HL-60 (cell line): ENCODE measurements at regions not wholly inside any gene's neighbourhood (a gene's known extent, or its start where the extent isn't known, plus 50 kb on each side); places are given as distances from the start of the nearest gene placed in this dataset.

ENCODE experiments used
- DNase-seq, 2 experiments: peaks; one replicate each; pipeline ENCODE4 v3.0.0-alpha.2; 2010 to 2020; ENCODE audit warnings: low read depth in 1 of 2, low spot score in 1 of 2
- H3K27ac ChIP-seq: fragments of 250-450 bp; sonication (Bioruptor Pico); replicated peaks from 2 replicates; pipeline ENCODE4 v1.5.1; 2020; ENCODE audit warnings: mild to moderate bottlenecking, moderate library complexity
- H3K27me3 ChIP-seq: fragments of 250-450 bp; sonication (Bioruptor Pico); 2 replicates; pipeline ENCODE4 v1.5.1; 2021; ENCODE audit warnings: mild to moderate bottlenecking, moderate library complexity; ENCODE audit not compliant: insufficient read depth, poor library complexity, severe bottlenecking
- H3K4me3 ChIP-seq: replicated peaks from 2 replicates; pipeline ENCODE4 v1.5.1; 2011; ENCODE audit warnings: mild to moderate bottlenecking, control low read depth, low read length; ENCODE audit not compliant: insufficient read depth
- CTCF ChIP-seq: IDR thresholded peaks from one replicate; pipeline ENCODE4 v1.5.1; 2011; ENCODE audit warnings: low read length, control low read depth, inconsistent platforms; ENCODE audit not compliant: insufficient read depth
- GABPA ChIP-seq: IDR thresholded peaks from 2 replicates; pipeline ENCODE4 v1.6.1; 2012; ENCODE audit warnings: low read depth
- POLR2AphosphoS5 ChIP-seq: IDR thresholded peaks from 2 replicates; pipeline ENCODE4 v1.6.1; 2012; ENCODE audit warnings: low read depth
- REST ChIP-seq: IDR thresholded peaks from 2 replicates; pipeline ENCODE4 v1.6.1; 2012; ENCODE audit warnings: low read depth; ENCODE audit not compliant: insufficient replicate concordance
- SPI1 ChIP-seq: IDR thresholded peaks from 2 replicates; pipeline ENCODE4 v1.6.1; 2012; ENCODE audit warnings: low read depth, mild to moderate bottlenecking, borderline replicate concordance

DNA sequence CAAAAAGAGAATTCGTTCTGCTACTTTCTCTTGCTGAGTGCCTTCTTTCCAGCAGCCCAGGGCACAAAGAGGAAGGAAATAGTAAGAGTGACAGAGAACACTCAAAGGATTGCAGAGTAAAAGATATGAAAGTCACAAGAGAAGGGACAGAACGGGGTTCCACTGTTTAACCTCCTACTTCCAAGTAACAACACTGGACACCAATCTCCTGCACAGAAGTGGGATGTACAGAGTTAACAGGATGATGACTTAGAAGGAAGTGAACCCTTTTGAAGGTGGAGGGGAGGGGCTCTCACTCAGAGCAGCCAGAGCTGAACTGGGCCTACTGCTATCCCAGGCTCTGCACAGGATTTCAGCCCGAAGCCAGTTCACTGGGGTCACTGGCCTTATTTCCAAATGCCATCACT lies 130.1 kb upstream of the PRICKLE2 start:
- DNase-seq: peak in 1 of 2 experiments; percentile 5

GRCh38 chr3:64354956-64355355 lies 129.7 kb upstream of the PRICKLE2 start:
- TF ChIP-seq POLR2AphosphoS5 (no peak), CTCF (no peak), SPI1 (no peak), REST (no peak), GABPA (no peak)
- Histone ChIP-seq H3K27ac (no peak overlapping the region), H3K4me3 (no peak overlapping the region), H3K27me3 (no peaks in the 10 kb centered on the region)
- DNase-seq: no peak

More for the DNA sequence above, 130.1 kb upstream of the PRICKLE2 start:
- TF ChIP-seq GABPA: no peak
- TF ChIP-seq CTCF: no peak
- no peak for TF ChIP-seq POLR2AphosphoS5
- no peak for TF ChIP-seq SPI1
- TF ChIP-seq REST: no peak
- H3K27ac ChIP-seq: no peak overlapping the region
- H3K4me3 ChIP-seq: no peak overlapping the region
- no peaks in the 10 kb centered on the region for H3K27me3 ChIP-seq

GRCh38 chr3:64354221-64354620 lies 129.0 kb upstream of the PRICKLE2 start:
- no peaks in the 10 kb centered on the region for H3K27me3 ChIP-seq
- no peak overlapping the region for H3K4me3 ChIP-seq
- H3K27ac ChIP-seq: no peak overlapping the region
- no peak for DNase-seq
- TF ChIP-seq POLR2AphosphoS5 (no peak), REST (no peak), SPI1 (no peak), CTCF (no peak), GABPA (no peak)
